Pancreas (tissue), 10 donors: ENCODE measurements at regions not wholly inside any gene's neighbourhood (a gene's known extent, or its start where the extent isn't known, plus 50 kb on each side); places are given as distances from the start of the nearest gene placed in this dataset.

Source experiments
- ATAC-seq, 4 donors: fragments of 200-7000 bp; cut with Tn5 transposase; one replicate each; pipeline versions ENCODE4 v1.8.0 to v1.9.1; 2020; ENCODE audit warnings: mild to moderate bottlenecking in 4 of 4, moderate library complexity in 4 of 4
- DNase-seq, 6 donors: peaks; one replicate each; pipeline ENCODE4 v3.0.0-alpha.2; 2020
- FAIRE-seq: peaks from 2 replicates; lab custom pipeline; 2012; peaks lifted over from hg19 to GRCh38; lab: Jason Lieb, UNC
- H3K27ac ChIP-seq, 4 donors: fragments of 200-600 bp; sonication (generic); 1 replicate in 3 of 4; 2 replicates in 1 of 4; pipeline versions ENCODE4 v1.5.0 to v1.8.0; 2020
- H3K27me3 ChIP-seq, 4 donors: fragments of 200-600 bp; one replicate each; pipeline ENCODE4 v1.8.0; 2021
- H3K36me3 ChIP-seq, 3 donors: fragments of 200-600 bp; sonication (generic) in 1 of 3; one replicate each; pipeline versions ENCODE4 v1.5.0 to v1.8.0; 2020 to 2021
- H3K4me1 ChIP-seq, 3 donors: fragments of 200-600 bp; one replicate each; pipeline ENCODE4 v1.8.0; 2021
- H3K4me3 ChIP-seq, 4 donors: fragments of 200-600 bp; sonication (generic) in 2 of 4; one replicate each; pipeline versions ENCODE4 v1.5.0 to v1.8.0; 2020 to 2021
- H3K9me3 ChIP-seq, 4 donors: fragments of 200-600 bp; one replicate each; pipeline ENCODE4 v1.8.0; 2021
- WGBS, 2 donors: extraction: QIAGEN DNeasy Blood & Tissue Kit; methylation state at CpG; one replicate each; pipeline ENCODE4 v1.1.7; 2013; 5-methylcytosine and 5-hydroxymethylcytosine counted together
- intact Hi-C, 3 donors: fragments of 100-400 bp; cut with DNase I; formaldehyde crosslinking; loops; one replicate each; pipeline versions ENCODE4 v1.11.1 to v1.14.2; 2022
- TF ChIP-seq, protein P1 (sequence below), 4 donors: fragments of 200-600 bp; sonication (generic) in 3 of 4; IDR thresholded peaks; one replicate each; pipeline versions ENCODE4 v1.5.0 to v1.8.0; 2021; ENCODE audit warnings: antibody characterized with exemption in 4 of 4
- donor health status: healthy with polysubstance abuse.
- donor health status: DM: no; HTN: no; CAD: no; lungs with moderate emphysema.
- donor health status: DM: no; HTN: no; CAD: no.
- donor health status: control.
- donor health status: control.
- donor health status: Bipolar disorder and iron deficiency.
- donor health status: DM: yes; HTN: yes; CAD: no.
- donor health status: DM: no; HTN: no; CAD: no.
- donor health status: DM: no; HTN: no; CAD: no.
- donor health status: DM: yes; HTN: yes; CAD: no.

DNA sequence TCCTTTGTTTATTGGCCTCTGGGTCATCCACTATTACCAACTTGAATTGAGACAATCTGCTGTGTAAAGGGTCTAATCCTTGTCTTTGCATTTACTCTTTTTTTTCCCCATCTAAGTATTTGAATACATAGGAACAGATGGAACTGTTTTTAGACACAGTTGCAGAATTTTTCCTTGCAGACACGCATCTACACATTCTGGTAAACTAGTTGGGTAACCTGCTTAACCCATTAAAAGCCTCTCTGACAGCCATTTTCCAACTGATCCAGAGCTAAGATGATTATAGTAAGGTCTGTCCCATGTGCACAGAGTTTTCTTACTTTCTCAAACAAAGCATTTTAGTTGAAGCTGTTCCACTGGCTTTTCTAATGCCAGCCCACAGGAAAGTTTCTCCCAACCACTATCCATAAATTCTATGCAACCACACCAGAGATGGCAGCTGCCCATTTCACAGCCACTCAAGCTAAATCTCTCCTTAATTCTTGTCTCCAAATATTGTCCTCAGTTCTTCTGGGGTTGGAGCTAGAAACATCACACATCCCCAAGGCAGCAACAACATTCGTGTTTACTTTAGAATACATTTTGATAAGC, 492.1 kb downstream of the MAFB start:
- TF ChIP-seq, protein P1, sequence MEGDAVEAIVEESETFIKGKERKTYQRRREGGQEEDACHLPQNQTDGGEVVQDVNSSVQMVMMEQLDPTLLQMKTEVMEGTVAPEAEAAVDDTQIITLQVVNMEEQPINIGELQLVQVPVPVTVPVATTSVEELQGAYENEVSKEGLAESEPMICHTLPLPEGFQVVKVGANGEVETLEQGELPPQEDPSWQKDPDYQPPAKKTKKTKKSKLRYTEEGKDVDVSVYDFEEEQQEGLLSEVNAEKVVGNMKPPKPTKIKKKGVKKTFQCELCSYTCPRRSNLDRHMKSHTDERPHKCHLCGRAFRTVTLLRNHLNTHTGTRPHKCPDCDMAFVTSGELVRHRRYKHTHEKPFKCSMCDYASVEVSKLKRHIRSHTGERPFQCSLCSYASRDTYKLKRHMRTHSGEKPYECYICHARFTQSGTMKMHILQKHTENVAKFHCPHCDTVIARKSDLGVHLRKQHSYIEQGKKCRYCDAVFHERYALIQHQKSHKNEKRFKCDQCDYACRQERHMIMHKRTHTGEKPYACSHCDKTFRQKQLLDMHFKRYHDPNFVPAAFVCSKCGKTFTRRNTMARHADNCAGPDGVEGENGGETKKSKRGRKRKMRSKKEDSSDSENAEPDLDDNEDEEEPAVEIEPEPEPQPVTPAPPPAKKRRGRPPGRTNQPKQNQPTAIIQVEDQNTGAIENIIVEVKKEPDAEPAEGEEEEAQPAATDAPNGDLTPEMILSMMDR (IDR thresholded peaks at IDR 0.05), result no peak
- Histone ChIP-seq H3K27ac (no peak overlapping the region), H3K27me3 (no peaks in the 10 kb centered on the region), H3K36me3 (no peaks in the 10 kb centered on the region), H3K4me1 (no peaks in the 10 kb centered on the region), H3K9me3 (no peaks in the 10 kb centered on the region), H3K4me3 (no peak overlapping the region)
- FAIRE-seq, result no peak
- WGBS, 2 donors, result 20 to 25% methylated on average over 2 of the region's 2 CpGs
- DNase-seq, result no peak
- ATAC-seq, result no peak
- intact Hi-C loops, result no loop called here

DNA sequence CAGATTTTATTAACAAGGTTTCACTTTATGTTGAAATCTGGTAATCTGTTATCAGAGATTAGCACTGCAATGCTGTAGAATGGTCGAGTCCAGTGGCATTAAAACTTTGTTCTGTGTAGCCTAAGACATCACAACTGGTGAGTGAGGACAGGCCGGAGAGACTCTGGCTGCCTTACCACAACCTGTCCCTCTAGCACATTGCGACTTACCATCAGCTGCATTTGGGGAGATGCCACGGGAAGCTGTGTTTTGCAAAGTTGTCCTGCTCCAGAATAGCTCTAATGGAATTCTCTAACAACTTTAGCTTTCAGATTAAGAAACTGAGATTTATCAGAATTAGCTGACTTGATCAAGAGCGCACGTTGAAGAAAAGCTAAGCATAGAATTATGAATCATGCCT, 493.3 kb downstream of the MAFB start:
- 77 to 83% methylated on average over 6 of the region's 6 CpGs for WGBS, 2 donors
- DNase-seq, result no peak
- Histone ChIP-seq H3K27me3 (no peaks in the 10 kb centered on the region), H3K36me3 (no peaks in the 10 kb centered on the region), H3K4me3 (no peak overlapping the region), H3K27ac (no peak overlapping the region), H3K4me1 (no peaks in the 10 kb centered on the region), H3K9me3 (no peaks in the 10 kb centered on the region)
- intact Hi-C loops, result no loop called here
- ATAC-seq, result no peak
- TF ChIP-seq, protein P1 (IDR thresholded peaks at IDR 0.05), result no peak
- no peak for FAIRE-seq

DNA sequence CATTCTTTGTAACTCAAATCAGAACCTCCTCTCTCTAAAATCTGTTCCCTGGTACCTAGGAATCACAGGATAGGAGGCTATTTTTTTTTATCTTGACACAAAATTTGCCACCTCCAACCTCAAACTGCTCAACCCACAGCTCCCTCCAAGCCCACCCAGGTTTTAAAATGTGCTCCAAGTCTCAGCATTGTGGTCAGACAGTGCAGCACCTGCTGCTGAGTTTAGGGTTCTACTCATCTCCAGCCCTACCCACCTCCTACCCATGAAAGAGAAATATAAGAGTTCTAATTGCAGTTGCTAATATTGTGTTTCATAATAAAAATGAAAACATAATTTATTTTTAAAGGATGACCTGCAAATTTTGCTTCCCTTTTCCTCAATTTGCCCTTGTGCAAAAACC, 496.5 kb downstream of the MAFB start:
- no peak for FAIRE-seq
- intact Hi-C loops, result no loop called here
- Histone ChIP-seq H3K4me1 (no peaks in the 10 kb centered on the region), H3K36me3 (no peaks in the 10 kb centered on the region), H3K4me3 (no peak overlapping the region), H3K27me3 (no peaks in the 10 kb centered on the region), H3K9me3 (no peaks in the 10 kb centered on the region), H3K27ac (no peak overlapping the region)
- no peak for ATAC-seq
- DNase-seq, result no peak
- TF ChIP-seq, protein P1 (IDR thresholded peaks at IDR 0.05), result no peak

DNA sequence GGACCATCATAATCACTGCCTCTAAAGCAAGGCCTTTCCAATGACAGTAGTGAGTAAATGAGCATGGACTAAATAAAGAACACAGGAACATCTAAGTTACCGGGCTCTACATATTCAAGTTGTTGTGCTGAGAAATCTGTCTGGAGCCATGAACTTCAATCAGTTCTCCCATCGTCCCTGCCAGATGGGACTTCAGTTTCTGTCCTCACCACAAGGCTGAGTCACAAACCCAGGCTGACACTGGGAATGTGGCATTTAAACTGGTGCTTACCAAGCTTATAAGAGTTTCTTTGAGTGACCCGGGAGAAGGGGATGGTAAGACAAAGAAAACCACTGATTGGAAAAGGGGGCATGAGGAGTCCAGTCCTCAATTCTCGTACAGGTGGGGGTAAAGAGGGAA, 497.0 kb downstream of the MAFB start:
- H3K27me3 ChIP-seq, result no peaks in the 10 kb centered on the region
- ATAC-seq, result no peak
- no peak overlapping the region for H3K27ac ChIP-seq
- 73 to 84% methylated on average over 4 of the region's 4 CpGs for WGBS, 2 donors
- H3K9me3 ChIP-seq, result no peaks in the 10 kb centered on the region
- no peak for DNase-seq
- no peak overlapping the region for H3K4me3 ChIP-seq
- intact Hi-C loops, result no loop called here
- TF ChIP-seq, protein P1 (IDR thresholded peaks at IDR 0.05), result no peak
- FAIRE-seq, result no peak
- no peaks in the 10 kb centered on the region for H3K4me1 ChIP-seq
- H3K36me3 ChIP-seq, result no peaks in the 10 kb centered on the region

DNA sequence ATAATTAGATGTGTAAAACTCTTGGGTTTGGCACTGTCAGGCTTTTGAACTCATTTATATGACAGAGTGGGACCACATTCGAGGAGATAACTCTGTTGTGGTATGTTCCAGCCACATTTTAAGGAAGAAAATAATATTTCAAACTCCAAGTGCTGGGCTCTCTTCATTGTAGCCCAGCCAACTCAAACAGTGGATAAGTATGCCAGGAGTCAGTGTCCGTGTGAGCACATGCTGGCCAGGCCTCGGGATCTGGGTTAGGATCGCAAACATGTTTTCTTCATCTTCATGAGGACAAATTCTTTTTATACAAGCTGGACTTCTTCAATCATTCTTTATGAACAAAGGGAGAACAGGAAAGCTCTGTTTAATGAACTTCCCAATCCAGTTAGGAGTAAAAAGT, 497.5 kb downstream of the MAFB start:
- Histone ChIP-seq H3K27me3 (no peaks in the 10 kb centered on the region), H3K27ac (no peak overlapping the region), H3K9me3 (no peaks in the 10 kb centered on the region), H3K36me3 (no peaks in the 10 kb centered on the region), H3K4me3 (no peak overlapping the region), H3K4me1 (no peaks in the 10 kb centered on the region)
- 62 to 71% methylated on average over 4 of the region's 4 CpGs for WGBS, 2 donors
- TF ChIP-seq, protein P1 (IDR thresholded peaks at IDR 0.05), result no peak
- no peak for DNase-seq
- no peak for FAIRE-seq
- intact Hi-C loops, result no loop called here
- no peak for ATAC-seq
